IPS-15b (cell line): ENCODE measurements at regions not wholly inside any gene's neighbourhood (a gene's known extent, or its start where the extent isn't known, plus 50 kb on each side); places are given as distances from the start of the nearest gene placed in this dataset.

Experiments
- H3K27me3 ChIP-seq: one replicate; pipeline ENCODE4 v1.6.1; 2013; ENCODE audit warnings: low read length; ENCODE audit not compliant: control insufficient read depth, insufficient read depth
- H3K36me3 ChIP-seq: one replicate; pipeline ENCODE4 v1.6.1; 2013; ENCODE audit warnings: low read length; ENCODE audit not compliant: control insufficient read depth, insufficient read depth
- H3K4me1 ChIP-seq: one replicate; pipeline ENCODE4 v1.6.1; 2013; ENCODE audit warnings: mild to moderate bottlenecking, low read length; ENCODE audit not compliant: control insufficient read depth, insufficient read depth
- H3K4me3 ChIP-seq: one replicate; pipeline ENCODE4 v1.5.1; 2013; ENCODE audit warnings: low read depth, low read length
- H3K9ac ChIP-seq: one replicate; pipeline ENCODE4 v1.6.1; 2013; ENCODE audit warnings: low read depth, mild to moderate bottlenecking, low read length
- H3K9me3 ChIP-seq: one replicate; pipeline ENCODE4 v1.6.1; 2013; ENCODE audit warnings: mild to moderate bottlenecking, low read length; ENCODE audit not compliant: control insufficient read depth, insufficient read depth

- no peaks in the 10 kb centered on the region for H3K4me1 ChIP-seq
- no peak overlapping the region for H3K4me3 ChIP-seq
- H3K9ac ChIP-seq = no peak overlapping the region
- H3K27me3 ChIP-seq = no peaks in the 10 kb centered on the region
- H3K9me3 ChIP-seq = no peaks in the 10 kb centered on the region
- H3K36me3 ChIP-seq = no peaks in the 10 kb centered on the region
Measured at GRCh38 chr10:54854389-54854788, 53.4 kb upstream of the PCDH15 start.

GRCh38 chr10:54853883-54854282 lies 52.9 kb upstream of the PCDH15 start:
- Histone ChIP-seq H3K9me3 (no peaks in the 10 kb centered on the region), H3K27me3 (no peaks in the 10 kb centered on the region), H3K4me3 (no peak overlapping the region), H3K4me1 (no peaks in the 10 kb centered on the region), H3K9ac (no peak overlapping the region), H3K36me3 (no peaks in the 10 kb centered on the region)
